ENCODE measurements at regions not wholly inside any gene's neighbourhood (a gene's known extent, or its start where the extent isn't known, plus 50 kb on each side); places are given as distances from the start of the nearest gene placed in this dataset.

DNA sequence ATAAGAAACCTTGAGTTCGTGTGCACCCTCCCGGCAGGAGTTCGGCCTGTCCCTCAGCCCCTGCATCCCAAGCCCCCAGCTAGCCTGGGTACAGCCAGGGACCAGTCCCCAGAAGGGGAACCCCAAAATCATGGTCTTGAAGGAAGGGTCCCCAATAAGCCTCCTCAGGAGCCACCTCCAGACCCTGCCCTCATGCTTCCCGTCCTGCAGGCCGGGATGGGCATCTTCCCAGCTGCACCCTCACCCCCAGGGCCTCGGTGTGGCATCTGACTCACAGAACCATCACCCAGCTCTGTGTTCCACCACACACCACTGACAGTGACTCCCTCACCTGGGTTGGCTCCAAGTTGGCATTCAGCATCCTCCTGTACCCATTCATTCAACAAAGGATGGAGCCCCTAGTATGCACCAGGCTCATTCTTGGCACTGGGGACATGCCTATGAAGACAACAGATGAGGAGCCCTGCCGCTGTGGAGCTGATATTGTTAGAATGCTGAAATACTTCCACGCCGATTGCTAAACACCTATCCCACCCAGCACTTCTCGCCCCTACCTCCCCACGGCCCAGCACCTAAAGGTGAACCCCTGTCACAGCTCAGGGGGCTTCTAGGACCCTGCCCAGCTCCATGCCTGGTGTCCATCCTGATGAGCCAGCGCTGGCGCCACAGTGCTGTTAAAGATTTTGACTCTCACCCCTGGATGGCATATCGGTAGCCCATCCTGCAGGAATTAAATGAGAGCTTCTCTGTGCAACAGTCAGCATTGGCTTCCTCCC lies 77.8 kb downstream of the BUD13 start:
- no peaks in the 10 kb centered on the region for H4K20me1 ChIP-seq (ENCODE audit: insufficient read depth)
- H3K36me3 ChIP-seq (ENCODE audit: insufficient read depth, low read length) = no peaks in the 10 kb centered on the region
- no peaks in the 10 kb centered on the region for H3F3A ChIP-seq (ENCODE audit: insufficient read depth, low read length, poor library complexity, severe bottlenecking)
- H3K4me2 ChIP-seq (ENCODE audit: low read length) = no peak overlapping the region
- H3K9ac ChIP-seq (ENCODE audit: low read length) = no peak overlapping the region
- no peak overlapping the region for H3K4me3 ChIP-seq (ENCODE audit: low read length)
- H3K27me3 ChIP-seq (ENCODE audit: insufficient read depth, low read depth, low read length) = no peaks in the 10 kb centered on the region
- H3K9me3 ChIP-seq (ENCODE audit: low read length) = no peaks in the 10 kb centered on the region
- no peaks in the 10 kb centered on the region for H3K79me2 ChIP-seq (replicated peaks; ENCODE audit: insufficient read depth, low read length)
- H3K9me2 ChIP-seq (ENCODE audit: insufficient read depth, low read length) = no peaks in the 10 kb centered on the region
- no peak overlapping the region for H2AFZ ChIP-seq (ENCODE audit: low read depth, low read length)
- TF ChIP-seq SMC3 (conservative IDR thresholded peaks at IDR 0.05; ENCODE audit: poor library complexity) = no peak
- TF ChIP-seq MXI1 (conservative IDR thresholded peaks at IDR 0.05; ENCODE audit: poor library complexity, severe bottlenecking) = no peak
- no peak for TF ChIP-seq TAF1 (IDR thresholded peaks at IDR 0.05; ENCODE audit: low read depth)
- TF ChIP-seq EP300 (conservative IDR thresholded peaks at IDR 0.05; ENCODE audit: poor library complexity, severe bottlenecking) = no peak
- TF ChIP-seq POLR2AphosphoS5 (IDR thresholded peaks at IDR 0.05) = no peak
- TF ChIP-seq, protein P1, sequence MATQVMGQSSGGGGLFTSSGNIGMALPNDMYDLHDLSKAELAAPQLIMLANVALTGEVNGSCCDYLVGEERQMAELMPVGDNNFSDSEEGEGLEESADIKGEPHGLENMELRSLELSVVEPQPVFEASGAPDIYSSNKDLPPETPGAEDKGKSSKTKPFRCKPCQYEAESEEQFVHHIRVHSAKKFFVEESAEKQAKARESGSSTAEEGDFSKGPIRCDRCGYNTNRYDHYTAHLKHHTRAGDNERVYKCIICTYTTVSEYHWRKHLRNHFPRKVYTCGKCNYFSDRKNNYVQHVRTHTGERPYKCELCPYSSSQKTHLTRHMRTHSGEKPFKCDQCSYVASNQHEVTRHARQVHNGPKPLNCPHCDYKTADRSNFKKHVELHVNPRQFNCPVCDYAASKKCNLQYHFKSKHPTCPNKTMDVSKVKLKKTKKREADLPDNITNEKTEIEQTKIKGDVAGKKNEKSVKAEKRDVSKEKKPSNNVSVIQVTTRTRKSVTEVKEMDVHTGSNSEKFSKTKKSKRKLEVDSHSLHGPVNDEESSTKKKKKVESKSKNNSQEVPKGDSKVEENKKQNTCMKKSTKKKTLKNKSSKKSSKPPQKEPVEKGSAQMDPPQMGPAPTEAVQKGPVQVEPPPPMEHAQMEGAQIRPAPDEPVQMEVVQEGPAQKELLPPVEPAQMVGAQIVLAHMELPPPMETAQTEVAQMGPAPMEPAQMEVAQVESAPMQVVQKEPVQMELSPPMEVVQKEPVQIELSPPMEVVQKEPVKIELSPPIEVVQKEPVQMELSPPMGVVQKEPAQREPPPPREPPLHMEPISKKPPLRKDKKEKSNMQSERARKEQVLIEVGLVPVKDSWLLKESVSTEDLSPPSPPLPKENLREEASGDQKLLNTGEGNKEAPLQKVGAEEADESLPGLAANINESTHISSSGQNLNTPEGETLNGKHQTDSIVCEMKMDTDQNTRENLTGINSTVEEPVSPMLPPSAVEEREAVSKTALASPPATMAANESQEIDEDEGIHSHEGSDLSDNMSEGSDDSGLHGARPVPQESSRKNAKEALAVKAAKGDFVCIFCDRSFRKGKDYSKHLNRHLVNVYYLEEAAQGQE (IDR thresholded peaks at IDR 0.05; ENCODE audit: borderline replicate concordance) = no peak
- TF ChIP-seq, protein P2, sequence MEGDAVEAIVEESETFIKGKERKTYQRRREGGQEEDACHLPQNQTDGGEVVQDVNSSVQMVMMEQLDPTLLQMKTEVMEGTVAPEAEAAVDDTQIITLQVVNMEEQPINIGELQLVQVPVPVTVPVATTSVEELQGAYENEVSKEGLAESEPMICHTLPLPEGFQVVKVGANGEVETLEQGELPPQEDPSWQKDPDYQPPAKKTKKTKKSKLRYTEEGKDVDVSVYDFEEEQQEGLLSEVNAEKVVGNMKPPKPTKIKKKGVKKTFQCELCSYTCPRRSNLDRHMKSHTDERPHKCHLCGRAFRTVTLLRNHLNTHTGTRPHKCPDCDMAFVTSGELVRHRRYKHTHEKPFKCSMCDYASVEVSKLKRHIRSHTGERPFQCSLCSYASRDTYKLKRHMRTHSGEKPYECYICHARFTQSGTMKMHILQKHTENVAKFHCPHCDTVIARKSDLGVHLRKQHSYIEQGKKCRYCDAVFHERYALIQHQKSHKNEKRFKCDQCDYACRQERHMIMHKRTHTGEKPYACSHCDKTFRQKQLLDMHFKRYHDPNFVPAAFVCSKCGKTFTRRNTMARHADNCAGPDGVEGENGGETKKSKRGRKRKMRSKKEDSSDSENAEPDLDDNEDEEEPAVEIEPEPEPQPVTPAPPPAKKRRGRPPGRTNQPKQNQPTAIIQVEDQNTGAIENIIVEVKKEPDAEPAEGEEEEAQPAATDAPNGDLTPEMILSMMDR (IDR thresholded peaks at IDR 0.05; ENCODE audit: poor library complexity, severe bottlenecking) = no peak
- no peak for TF ChIP-seq EZH2 (IDR thresholded peaks at IDR 0.05; ENCODE audit: borderline replicate concordance, insufficient read depth, low read length, poor library complexity, severe bottlenecking)
- no peak for TF ChIP-seq RAD21 (conservative IDR thresholded peaks at IDR 0.05)
- no peak overlapping the region for H3K27ac ChIP-seq (ENCODE audit: low read length)

DNA sequence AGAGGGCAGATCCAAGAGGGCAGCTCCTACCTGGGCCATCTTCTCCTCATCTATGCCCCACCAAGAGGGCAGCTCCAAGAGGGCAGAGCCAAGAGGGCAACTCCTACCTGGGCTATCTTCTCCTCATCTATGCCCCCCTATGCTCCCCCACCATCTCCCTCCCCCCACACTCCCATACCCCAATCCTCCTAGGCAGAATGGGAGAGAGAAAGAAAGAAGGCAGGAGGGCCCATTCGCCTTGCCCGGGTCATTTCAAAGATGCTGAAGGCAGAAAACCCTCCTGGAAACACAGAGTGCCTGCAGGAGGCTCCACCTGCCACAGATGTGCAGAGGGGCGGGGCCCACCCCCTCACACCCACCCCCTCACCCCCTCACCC lies 78.5 kb downstream of the BUD13 start:
- Histone ChIP-seq H3K27ac (ENCODE audit: low read length) (no peak overlapping the region), H4K20me1 (ENCODE audit: insufficient read depth) (no peaks in the 10 kb centered on the region), H3K4me2 (ENCODE audit: low read length) (no peak overlapping the region), H3K4me3 (ENCODE audit: low read length) (no peak overlapping the region), H3K79me2 (replicated peaks; ENCODE audit: insufficient read depth, low read length) (no peaks in the 10 kb centered on the region), H3K36me3 (ENCODE audit: insufficient read depth, low read length) (no peaks in the 10 kb centered on the region), H3K9ac (ENCODE audit: low read length) (no peak overlapping the region), H3F3A (ENCODE audit: insufficient read depth, low read length, poor library complexity, severe bottlenecking) (no peaks in the 10 kb centered on the region), H3K9me3 (ENCODE audit: low read length) (no peaks in the 10 kb centered on the region), H2AFZ (ENCODE audit: low read depth, low read length) (no peak overlapping the region), H3K27me3 (ENCODE audit: insufficient read depth, low read depth, low read length) (no peaks in the 10 kb centered on the region), H3K9me2 (ENCODE audit: insufficient read depth, low read length) (no peaks in the 10 kb centered on the region)
- no peak for TF ChIP-seq SMC3 (conservative IDR thresholded peaks at IDR 0.05; ENCODE audit: poor library complexity)
- no peak for TF ChIP-seq EZH2 (IDR thresholded peaks at IDR 0.05; ENCODE audit: borderline replicate concordance, insufficient read depth, low read length, poor library complexity, severe bottlenecking)
- no peak for TF ChIP-seq EP300 (conservative IDR thresholded peaks at IDR 0.05; ENCODE audit: poor library complexity, severe bottlenecking)
- TF ChIP-seq, protein P1 (IDR thresholded peaks at IDR 0.05; ENCODE audit: borderline replicate concordance) = no peak
- TF ChIP-seq TAF1 (IDR thresholded peaks at IDR 0.05; ENCODE audit: low read depth) = no peak
- TF ChIP-seq MXI1 (conservative IDR thresholded peaks at IDR 0.05; ENCODE audit: poor library complexity, severe bottlenecking) = no peak
- TF ChIP-seq POLR2AphosphoS5 (IDR thresholded peaks at IDR 0.05) = no peak
- TF ChIP-seq, protein P2 (IDR thresholded peaks at IDR 0.05; ENCODE audit: poor library complexity, severe bottlenecking) = no peak
- TF ChIP-seq RAD21 (conservative IDR thresholded peaks at IDR 0.05) = no peak

All from neural cell (in vitro differentiated cells).